ENCODE measurements at regions not wholly inside any gene's neighbourhood (a gene's known extent, or its start where the extent isn't known, plus 50 kb on each side); places are given as distances from the start of the nearest gene placed in this dataset.
"Not testable (repeated sequence)": the region's sequence is repeated elsewhere in the genome, so short reads cannot be mapped to it uniquely, and the experiment has no call there.

DNA sequence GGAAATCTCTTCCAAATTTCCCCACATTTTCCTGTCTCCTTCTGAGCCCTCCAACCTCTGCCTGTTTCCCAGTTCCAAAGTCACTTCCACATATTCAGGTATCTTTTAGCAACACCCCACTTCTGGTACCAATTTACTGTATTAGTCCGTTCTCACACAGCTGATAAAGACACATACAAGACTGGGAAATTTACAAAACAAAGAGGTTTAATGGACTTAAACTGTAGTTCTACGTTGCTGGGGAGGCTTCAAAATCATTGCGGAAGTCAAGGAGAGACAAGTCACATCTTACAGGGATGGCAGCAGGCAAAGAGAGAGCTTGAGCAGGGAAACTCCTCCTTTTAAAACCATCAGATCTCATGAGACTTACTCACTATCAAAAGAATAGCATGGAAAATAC lies 122.0 kb downstream of the ALG1L2 start:
- TF ChIP-seq, protein P1, sequence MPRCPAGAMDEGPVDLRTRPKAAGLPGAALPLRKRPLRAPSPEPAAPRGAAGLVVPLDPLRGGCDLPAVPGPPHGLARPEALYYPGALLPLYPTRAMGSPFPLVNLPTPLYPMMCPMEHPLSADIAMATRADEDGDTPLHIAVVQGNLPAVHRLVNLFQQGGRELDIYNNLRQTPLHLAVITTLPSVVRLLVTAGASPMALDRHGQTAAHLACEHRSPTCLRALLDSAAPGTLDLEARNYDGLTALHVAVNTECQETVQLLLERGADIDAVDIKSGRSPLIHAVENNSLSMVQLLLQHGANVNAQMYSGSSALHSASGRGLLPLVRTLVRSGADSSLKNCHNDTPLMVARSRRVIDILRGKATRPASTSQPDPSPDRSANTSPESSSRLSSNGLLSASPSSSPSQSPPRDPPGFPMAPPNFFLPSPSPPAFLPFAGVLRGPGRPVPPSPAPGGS (IDR thresholded peaks at IDR 0.05; ENCODE audit: borderline replicate concordance, insufficient read depth, low read depth, low read length, poor library complexity, severe bottlenecking): not testable (repeated sequence)
- TF ChIP-seq, protein P2, sequence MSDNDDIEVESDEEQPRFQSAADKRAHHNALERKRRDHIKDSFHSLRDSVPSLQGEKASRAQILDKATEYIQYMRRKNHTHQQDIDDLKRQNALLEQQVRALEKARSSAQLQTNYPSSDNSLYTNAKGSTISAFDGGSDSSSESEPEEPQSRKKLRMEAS (IDR thresholded peaks at IDR 0.05; ENCODE audit: low read depth, low read length): not testable (repeated sequence)
- TF ChIP-seq SUPT20H, EZH2 (IDR thresholded peaks at IDR 0.05; ENCODE audit: borderline replicate concordance, control insufficient read depth, low read depth, low read length): not testable (repeated sequence)
- TF ChIP-seq, protein P3, sequence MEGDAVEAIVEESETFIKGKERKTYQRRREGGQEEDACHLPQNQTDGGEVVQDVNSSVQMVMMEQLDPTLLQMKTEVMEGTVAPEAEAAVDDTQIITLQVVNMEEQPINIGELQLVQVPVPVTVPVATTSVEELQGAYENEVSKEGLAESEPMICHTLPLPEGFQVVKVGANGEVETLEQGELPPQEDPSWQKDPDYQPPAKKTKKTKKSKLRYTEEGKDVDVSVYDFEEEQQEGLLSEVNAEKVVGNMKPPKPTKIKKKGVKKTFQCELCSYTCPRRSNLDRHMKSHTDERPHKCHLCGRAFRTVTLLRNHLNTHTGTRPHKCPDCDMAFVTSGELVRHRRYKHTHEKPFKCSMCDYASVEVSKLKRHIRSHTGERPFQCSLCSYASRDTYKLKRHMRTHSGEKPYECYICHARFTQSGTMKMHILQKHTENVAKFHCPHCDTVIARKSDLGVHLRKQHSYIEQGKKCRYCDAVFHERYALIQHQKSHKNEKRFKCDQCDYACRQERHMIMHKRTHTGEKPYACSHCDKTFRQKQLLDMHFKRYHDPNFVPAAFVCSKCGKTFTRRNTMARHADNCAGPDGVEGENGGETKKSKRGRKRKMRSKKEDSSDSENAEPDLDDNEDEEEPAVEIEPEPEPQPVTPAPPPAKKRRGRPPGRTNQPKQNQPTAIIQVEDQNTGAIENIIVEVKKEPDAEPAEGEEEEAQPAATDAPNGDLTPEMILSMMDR (IDR thresholded peaks at IDR 0.05 in 2 of 3, conservative IDR thresholded peaks at IDR 0.05 in 1 of 3; ENCODE audit: control insufficient read depth in 2 of 3, extremely low read depth in 1 of 3, insufficient read depth in 1 of 3, low read depth in 3 of 3, low read length in 3 of 3): not testable (repeated sequence)

Data from GM12878 (cell line).